ENCODE measurements at regions not wholly inside any gene's neighbourhood (a gene's known extent, or its start where the extent isn't known, plus 50 kb on each side); places are given as distances from the start of the nearest gene placed in this dataset.

DNA sequence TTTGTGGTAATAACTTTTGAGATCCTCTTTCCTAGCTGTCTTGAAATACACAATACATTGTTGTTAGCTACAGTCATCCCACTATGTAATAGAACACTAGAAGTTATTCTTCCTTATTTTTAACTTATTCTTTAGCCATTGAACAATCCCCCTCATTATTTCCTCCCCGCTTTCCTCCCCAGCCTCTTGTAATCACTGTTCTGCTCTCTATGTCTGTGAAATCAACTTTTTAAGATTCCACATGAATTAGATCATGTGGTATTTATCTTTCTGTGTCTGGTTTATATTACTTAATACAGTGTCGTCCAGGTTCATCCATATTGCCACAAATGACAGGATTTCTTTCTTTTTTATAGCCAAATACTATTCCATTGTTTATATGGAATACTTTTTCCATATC, 72.9 kb downstream of the SLC10A2 start:
- TF ChIP-seq, protein P1, sequence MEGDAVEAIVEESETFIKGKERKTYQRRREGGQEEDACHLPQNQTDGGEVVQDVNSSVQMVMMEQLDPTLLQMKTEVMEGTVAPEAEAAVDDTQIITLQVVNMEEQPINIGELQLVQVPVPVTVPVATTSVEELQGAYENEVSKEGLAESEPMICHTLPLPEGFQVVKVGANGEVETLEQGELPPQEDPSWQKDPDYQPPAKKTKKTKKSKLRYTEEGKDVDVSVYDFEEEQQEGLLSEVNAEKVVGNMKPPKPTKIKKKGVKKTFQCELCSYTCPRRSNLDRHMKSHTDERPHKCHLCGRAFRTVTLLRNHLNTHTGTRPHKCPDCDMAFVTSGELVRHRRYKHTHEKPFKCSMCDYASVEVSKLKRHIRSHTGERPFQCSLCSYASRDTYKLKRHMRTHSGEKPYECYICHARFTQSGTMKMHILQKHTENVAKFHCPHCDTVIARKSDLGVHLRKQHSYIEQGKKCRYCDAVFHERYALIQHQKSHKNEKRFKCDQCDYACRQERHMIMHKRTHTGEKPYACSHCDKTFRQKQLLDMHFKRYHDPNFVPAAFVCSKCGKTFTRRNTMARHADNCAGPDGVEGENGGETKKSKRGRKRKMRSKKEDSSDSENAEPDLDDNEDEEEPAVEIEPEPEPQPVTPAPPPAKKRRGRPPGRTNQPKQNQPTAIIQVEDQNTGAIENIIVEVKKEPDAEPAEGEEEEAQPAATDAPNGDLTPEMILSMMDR (IDR thresholded peaks at IDR 0.05): no peak
- no peak for TF ChIP-seq POLR2AphosphoS5 (IDR thresholded peaks at IDR 0.05; ENCODE audit: low read depth, low read length)
- no peak for TF ChIP-seq SIN3A (IDR thresholded peaks at IDR 0.05; ENCODE audit: borderline replicate concordance, insufficient read depth, low read depth, low read length)

Data from Panc1 (cell line).